Nephron (organoid): ENCODE measurements at regions not wholly inside any gene's neighbourhood (a gene's known extent, or its start where the extent isn't known, plus 50 kb on each side); places are given as distances from the start of the nearest gene placed in this dataset.

ENCODE experiments used
- H3K27ac Mint-ChIP-seq, 3 experiments: 2 replicates each; pipeline ENCODE4 v1.8.0; 2020; ENCODE audit warnings: mixed read lengths in 3 of 3, mild to moderate bottlenecking in 2 of 3, moderate library complexity in 1 of 3
- H3K27me3 Mint-ChIP-seq: 2 replicates; pipeline ENCODE4 v1.8.0; 2021; ENCODE audit warnings: low read depth, mild to moderate bottlenecking, moderate library complexity, mixed read lengths
- H3K36me3 Mint-ChIP-seq: 2 replicates; pipeline ENCODE4 v1.8.0; 2020; ENCODE audit warnings: low read depth, mixed read lengths
- H3K4me1 Mint-ChIP-seq: 2 replicates; pipeline ENCODE4 v1.8.0; 2020; ENCODE audit warnings: mixed read lengths
- H3K4me3 Mint-ChIP-seq, 3 experiments: 2 replicates each; pipeline ENCODE4 v1.8.0; 2020; ENCODE audit warnings: mild to moderate bottlenecking in 3 of 3, mixed read lengths in 3 of 3, moderate library complexity in 2 of 3
- H3K9me3 Mint-ChIP-seq: 2 replicates; pipeline ENCODE4 v1.8.0; 2020; ENCODE audit warnings: mixed read lengths
- TF ChIP-seq, protein P1 (sequence below), 3 experiments: fragments of 200-600 bp; sonication (generic); IDR thresholded peaks; one replicate each; pipeline ENCODE4 v1.5.0; 2021; ENCODE audit warnings: antibody characterized with exemption in 3 of 3; ENCODE audit not compliant: unreplicated experiment in 3 of 3

DNA sequence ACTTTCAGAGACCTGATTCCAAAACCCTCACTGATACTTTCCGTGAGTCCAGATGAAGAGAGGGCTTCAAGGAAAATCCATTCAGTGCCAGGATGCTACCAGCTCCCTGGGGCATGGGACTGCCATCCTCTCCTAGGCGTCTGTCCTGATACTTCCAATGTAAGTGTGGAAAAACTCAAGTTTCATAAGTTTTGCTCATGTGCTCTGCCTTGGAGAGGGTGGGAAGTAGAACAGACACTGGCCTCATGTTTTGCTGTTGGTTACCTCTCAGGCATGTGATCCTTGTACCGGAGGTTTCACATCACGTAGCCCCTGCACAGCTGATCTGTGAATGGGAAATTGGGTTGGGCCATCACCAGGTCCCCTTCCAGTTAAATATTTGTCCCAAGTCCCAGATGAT, 517.1 kb downstream of the RPS24 start:
- H3K4me1 Mint-ChIP-seq: peaks cover 60% of the 10 kb centered on the region
- peaks cover 12% of the 10 kb centered on the region for H3K27me3 Mint-ChIP-seq
- TF ChIP-seq, protein P1, sequence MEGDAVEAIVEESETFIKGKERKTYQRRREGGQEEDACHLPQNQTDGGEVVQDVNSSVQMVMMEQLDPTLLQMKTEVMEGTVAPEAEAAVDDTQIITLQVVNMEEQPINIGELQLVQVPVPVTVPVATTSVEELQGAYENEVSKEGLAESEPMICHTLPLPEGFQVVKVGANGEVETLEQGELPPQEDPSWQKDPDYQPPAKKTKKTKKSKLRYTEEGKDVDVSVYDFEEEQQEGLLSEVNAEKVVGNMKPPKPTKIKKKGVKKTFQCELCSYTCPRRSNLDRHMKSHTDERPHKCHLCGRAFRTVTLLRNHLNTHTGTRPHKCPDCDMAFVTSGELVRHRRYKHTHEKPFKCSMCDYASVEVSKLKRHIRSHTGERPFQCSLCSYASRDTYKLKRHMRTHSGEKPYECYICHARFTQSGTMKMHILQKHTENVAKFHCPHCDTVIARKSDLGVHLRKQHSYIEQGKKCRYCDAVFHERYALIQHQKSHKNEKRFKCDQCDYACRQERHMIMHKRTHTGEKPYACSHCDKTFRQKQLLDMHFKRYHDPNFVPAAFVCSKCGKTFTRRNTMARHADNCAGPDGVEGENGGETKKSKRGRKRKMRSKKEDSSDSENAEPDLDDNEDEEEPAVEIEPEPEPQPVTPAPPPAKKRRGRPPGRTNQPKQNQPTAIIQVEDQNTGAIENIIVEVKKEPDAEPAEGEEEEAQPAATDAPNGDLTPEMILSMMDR (IDR thresholded peaks at IDR 0.05; ENCODE audit: unreplicated experiment in 3 of 3): no peak
- peak overlapping the region; percentile 97 to 99 (median 98) for H3K27ac Mint-ChIP-seq
- H3K9me3 Mint-ChIP-seq: no peaks in the 10 kb centered on the region
- H3K4me3 Mint-ChIP-seq: no peak overlapping the region
- H3K36me3 Mint-ChIP-seq: no peaks in the 10 kb centered on the region

DNA sequence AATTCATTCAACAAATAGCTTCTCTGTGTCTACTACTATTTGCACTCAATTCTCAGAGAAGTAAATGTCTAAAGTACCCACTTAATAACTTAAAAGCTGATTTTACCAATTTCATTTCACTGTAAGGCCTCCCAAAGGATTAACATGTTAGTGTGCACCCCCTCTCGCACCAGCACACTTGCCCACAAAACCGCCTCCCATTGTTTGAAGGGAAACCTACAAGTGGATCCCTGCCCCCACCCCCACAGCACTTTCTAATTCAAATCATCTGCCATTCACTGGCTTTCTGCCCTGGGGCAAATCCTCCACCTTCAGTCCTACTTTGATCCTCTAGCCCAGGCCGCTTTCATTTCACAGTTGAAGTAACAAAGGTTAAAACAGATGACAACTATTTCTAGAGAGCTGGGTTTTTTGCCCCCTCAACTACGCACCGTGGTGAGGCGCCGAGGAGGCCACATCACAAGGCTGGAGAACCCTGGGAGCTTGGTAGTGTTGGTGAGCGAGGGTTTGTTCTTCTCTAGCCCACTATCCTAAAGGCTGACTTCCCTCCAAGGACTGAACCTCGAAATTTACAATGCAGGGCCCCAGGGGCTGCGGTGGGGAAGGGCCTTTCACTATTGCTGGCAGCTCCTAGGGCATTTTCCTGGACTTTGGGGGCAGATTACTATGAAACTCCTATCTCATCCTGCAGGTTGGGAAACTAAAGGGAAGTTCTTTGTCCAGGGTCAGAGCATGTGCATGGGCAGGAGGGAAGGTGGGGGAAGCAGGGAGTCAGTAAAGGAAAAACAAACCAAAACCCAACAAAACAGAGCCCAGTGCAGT, 517.4 kb upstream of the ZMIZ1 start:
- H3K27me3 Mint-ChIP-seq: peaks cover 12% of the 10 kb centered on the region
- H3K27ac Mint-ChIP-seq: peak overlapping the region; percentile 97 to 99 (median 98)
- H3K4me3 Mint-ChIP-seq: no peak overlapping the region
- no peaks in the 10 kb centered on the region for H3K36me3 Mint-ChIP-seq
- no peaks in the 10 kb centered on the region for H3K9me3 Mint-ChIP-seq
- H3K4me1 Mint-ChIP-seq: peaks cover 59% of the 10 kb centered on the region
- TF ChIP-seq, protein P1 (IDR thresholded peaks at IDR 0.05; ENCODE audit: unreplicated experiment in 3 of 3): no peak

DNA sequence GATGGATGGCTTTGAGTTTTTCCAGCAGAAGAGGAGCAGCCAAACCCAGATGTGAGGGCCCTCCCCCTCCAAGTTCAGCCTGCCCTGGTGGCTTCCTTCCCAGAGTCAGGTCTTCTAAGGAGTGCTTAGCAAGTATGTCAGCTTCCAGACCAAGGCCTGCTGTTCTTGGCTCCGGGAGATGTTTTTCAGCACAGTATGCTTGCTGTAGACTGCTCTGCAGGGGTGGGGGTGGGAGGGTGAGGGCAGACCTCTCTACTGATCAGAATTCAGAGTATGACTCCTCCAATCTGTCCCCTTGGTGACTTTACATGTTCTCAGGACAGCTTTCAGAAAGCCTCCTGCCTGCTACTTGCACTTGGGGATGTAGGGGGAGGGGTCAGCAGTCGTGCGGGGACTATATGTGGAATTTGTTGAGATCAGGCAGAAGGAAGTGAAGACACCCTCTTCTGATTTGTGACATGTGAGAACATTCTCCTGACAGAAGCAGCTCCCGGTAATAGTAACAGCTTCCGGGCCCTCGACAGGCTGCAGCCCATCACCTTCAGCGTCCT, 516.4 kb upstream of the ZMIZ1 start:
- TF ChIP-seq, protein P1 (IDR thresholded peaks at IDR 0.05; ENCODE audit: unreplicated experiment in 3 of 3): no peak
- H3K4me3 Mint-ChIP-seq: peak overlapping the region; percentile 20 to 62 (median 41)
- H3K27me3 Mint-ChIP-seq: peaks cover 11% of the 10 kb centered on the region
- peaks cover 2% of the 10 kb centered on the region for H3K9me3 Mint-ChIP-seq
- no peaks in the 10 kb centered on the region for H3K36me3 Mint-ChIP-seq
- H3K4me1 Mint-ChIP-seq: peaks cover 63% of the 10 kb centered on the region
- H3K27ac Mint-ChIP-seq: peak overlapping the region; percentile 97 to 99 (median 98)

DNA sequence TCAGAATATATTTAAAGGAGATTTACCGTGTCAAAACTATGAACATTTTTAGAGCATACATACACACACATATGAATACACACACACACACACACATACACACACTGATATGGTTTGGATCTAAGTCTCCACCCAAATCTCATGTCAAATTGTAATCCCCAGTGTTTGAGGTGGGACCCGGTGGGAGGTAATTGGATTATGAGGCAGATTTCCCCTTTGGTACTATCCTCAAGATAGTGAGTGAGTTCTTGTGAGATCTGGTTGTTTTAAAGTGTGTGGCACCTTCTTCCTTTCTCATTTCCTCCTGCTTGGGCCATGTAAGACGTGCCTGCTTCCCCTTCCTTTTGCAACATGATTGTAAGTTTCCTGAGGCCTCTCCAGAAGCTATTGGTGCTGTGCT, 515.0 kb upstream of the ZMIZ1 start:
- peaks cover 2% of the 10 kb centered on the region for H3K27me3 Mint-ChIP-seq
- peaks cover 2% of the 10 kb centered on the region for H3K9me3 Mint-ChIP-seq
- no peaks in the 10 kb centered on the region for H3K36me3 Mint-ChIP-seq
- H3K4me1 Mint-ChIP-seq: peaks cover 53% of the 10 kb centered on the region
- H3K27ac Mint-ChIP-seq: peak overlapping the region; percentile 97 to 99 (median 98)
- TF ChIP-seq, protein P1 (IDR thresholded peaks at IDR 0.05; ENCODE audit: unreplicated experiment in 3 of 3): no peak
- no peak overlapping the region for H3K4me3 Mint-ChIP-seq

DNA sequence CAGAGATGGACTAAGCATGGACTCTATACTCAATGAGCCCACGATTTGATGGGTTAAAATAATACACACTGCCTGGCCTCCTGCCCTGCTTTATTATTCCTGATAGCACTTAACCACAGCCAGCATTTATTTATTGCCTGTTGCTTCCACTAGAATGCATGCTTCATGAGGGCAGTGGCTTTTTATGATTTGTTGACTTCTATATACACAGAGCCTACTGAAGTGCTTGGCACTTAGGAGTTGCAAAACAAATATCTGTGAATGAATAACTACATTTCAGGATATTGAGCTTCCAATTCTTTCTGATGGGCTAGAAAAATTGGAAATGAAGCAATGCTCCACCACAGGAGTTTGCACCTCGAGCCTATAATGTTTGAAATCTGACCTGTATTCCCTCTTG, 513.6 kb upstream of the ZMIZ1 start:
- H3K36me3 Mint-ChIP-seq: no peaks in the 10 kb centered on the region

More for the DNA sequence above, 513.6 kb upstream of the ZMIZ1 start:
- Mint-ChIP-seq H3K27me3 (no peaks in the 10 kb centered on the region), H3K27ac (peak overlapping the region in 2 of 3 experiments; percentile 84 to 98), H3K9me3 (peaks cover 2% of the 10 kb centered on the region), H3K4me1 (peaks cover 53% of the 10 kb centered on the region), H3K4me3 (no peak overlapping the region)
- TF ChIP-seq, protein P1 (IDR thresholded peaks at IDR 0.05; ENCODE audit: unreplicated experiment in 3 of 3): no peak
